ENCODE measurements at regions not wholly inside any gene's neighbourhood (a gene's known extent, or its start where the extent isn't known, plus 50 kb on each side); places are given as distances from the start of the nearest gene placed in this dataset.

- TF ChIP-seq EZH2 (IDR thresholded peaks at IDR 0.05; ENCODE audit: low read depth) (no peak), CTCF (conservative IDR thresholded peaks at IDR 0.05) (no peak)
Measured at GRCh38 chr12:93214523-93215289, 163.0 kb upstream of the NUDT4 start.
